ENCODE measurements at regions not wholly inside any gene's neighbourhood (a gene's known extent, or its start where the extent isn't known, plus 50 kb on each side); places are given as distances from the start of the nearest gene placed in this dataset.

DNA sequence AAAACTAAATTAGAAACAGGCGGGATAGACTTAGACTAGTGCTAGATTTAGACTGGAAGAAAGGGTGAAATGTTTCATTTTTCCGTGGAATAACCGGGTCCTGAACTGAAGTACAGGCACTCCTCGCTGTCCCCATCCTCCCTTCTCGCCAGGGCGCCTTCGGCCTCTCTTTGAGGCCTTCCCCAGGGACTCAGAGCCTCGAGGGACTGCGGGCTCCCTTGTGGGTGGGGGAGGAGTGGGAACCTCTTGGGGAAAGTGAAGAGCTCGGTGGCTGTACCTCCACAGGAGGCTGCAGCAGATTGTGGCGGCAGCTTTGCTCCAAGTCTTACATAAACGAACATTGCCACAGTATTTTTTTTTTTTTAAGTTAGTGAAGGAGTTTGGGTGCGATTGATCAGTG lies 1988.8 kb upstream of the FLRT2 start:
- Histone ChIP-seq H3K4me3 (replicated peaks; ENCODE audit: low read depth, low read length) (no peak overlapping the region), H3K27me3 (replicated peaks; ENCODE audit: control insufficient read depth, insufficient read depth, low read length) (no peaks in the 10 kb centered on the region), H3K36me3 (ENCODE audit: control insufficient read depth, insufficient read depth, low read length) (no peaks in the 10 kb centered on the region)
- no peak for DNase-seq (ENCODE audit: extremely low read depth, insufficient read length)
- TF ChIP-seq, protein P1, sequence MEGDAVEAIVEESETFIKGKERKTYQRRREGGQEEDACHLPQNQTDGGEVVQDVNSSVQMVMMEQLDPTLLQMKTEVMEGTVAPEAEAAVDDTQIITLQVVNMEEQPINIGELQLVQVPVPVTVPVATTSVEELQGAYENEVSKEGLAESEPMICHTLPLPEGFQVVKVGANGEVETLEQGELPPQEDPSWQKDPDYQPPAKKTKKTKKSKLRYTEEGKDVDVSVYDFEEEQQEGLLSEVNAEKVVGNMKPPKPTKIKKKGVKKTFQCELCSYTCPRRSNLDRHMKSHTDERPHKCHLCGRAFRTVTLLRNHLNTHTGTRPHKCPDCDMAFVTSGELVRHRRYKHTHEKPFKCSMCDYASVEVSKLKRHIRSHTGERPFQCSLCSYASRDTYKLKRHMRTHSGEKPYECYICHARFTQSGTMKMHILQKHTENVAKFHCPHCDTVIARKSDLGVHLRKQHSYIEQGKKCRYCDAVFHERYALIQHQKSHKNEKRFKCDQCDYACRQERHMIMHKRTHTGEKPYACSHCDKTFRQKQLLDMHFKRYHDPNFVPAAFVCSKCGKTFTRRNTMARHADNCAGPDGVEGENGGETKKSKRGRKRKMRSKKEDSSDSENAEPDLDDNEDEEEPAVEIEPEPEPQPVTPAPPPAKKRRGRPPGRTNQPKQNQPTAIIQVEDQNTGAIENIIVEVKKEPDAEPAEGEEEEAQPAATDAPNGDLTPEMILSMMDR (IDR thresholded peaks at IDR 0.05; ENCODE audit: insufficient read depth, low read length, poor library complexity, severe bottlenecking) = no peak

GRCh38 chr14:83548061-83548839 lies 1981.7 kb upstream of the FLRT2 start:
- H3K27me3 ChIP-seq (replicated peaks; ENCODE audit: control insufficient read depth, insufficient read depth, low read length) = no peaks in the 10 kb centered on the region
- no peak for DNase-seq (ENCODE audit: extremely low read depth, insufficient read length)
- no peaks in the 10 kb centered on the region for H3K36me3 ChIP-seq (ENCODE audit: control insufficient read depth, insufficient read depth, low read length)

DNA sequence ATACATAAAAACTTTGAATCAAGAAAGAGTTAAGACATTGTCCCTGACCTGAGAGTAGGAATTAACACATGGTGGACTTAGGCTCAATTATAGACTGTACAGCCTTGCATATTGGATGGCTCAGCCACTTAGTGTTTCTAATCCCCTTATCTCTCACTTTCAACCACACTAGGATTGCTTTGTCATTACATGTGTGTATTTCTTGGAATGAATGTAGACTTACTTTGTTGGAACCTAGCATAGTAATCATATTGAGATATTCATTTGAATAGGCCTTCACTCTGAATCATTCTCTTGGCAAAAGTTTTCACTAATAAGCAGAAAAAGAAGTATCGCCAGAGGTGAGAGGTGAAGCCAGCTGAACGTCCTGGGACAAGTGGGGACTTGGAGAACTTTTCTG lies 1973.9 kb upstream of the FLRT2 start:
- TF ChIP-seq, protein P1 (IDR thresholded peaks at IDR 0.05; ENCODE audit: insufficient read depth, low read length, poor library complexity, severe bottlenecking) = no peak
- Histone ChIP-seq H3K36me3 (ENCODE audit: control insufficient read depth, insufficient read depth, low read length) (no peaks in the 10 kb centered on the region), H3K27me3 (replicated peaks; ENCODE audit: control insufficient read depth, insufficient read depth, low read length) (no peaks in the 10 kb centered on the region), H3K4me3 (replicated peaks; ENCODE audit: low read depth, low read length) (no peak overlapping the region)
- no peak for DNase-seq (ENCODE audit: extremely low read depth, insufficient read length)

More at GRCh38 chr14:83548061-83548839, 1981.7 kb upstream of the FLRT2 start:
- TF ChIP-seq, protein P1 (IDR thresholded peaks at IDR 0.05; ENCODE audit: insufficient read depth, low read length, poor library complexity, severe bottlenecking) = no peak
- no peak overlapping the region for H3K4me3 ChIP-seq (replicated peaks; ENCODE audit: low read depth, low read length)

DNA sequence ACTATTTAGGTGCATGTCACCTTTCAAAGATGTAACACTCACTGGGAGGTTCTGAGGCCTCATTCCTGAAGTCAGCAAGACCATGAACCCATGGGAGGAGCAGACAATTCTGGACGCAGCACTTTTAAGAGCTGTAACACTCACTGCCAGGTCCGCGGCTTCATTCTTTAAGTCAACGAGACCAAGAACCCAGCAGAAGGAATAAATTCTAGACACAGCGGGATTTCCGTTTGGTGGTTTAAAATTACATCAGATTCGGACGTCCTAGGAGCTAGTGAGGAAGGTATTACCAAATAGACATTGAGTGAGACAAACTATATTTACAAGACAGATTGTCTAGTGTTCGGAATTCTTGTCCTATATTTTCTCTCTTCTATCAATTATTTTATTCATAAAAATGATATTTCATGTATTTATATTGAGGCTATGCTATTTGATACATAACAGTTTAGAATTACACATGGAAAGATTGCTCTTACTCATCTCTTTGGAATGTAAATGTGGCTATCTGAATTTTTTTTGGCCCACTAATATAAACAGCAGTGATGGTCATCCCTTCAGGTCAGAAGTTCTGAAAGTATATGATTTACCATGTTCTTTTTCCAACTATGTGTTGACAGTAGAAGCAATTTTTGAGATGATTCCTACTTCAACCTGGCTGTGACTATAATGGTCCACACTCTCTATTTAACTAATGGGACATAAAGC lies 1973.0 kb upstream of the FLRT2 start:
- DNase-seq (ENCODE audit: extremely low read depth, insufficient read length) = no peak
- Histone ChIP-seq H3K36me3 (ENCODE audit: control insufficient read depth, insufficient read depth, low read length) (no peaks in the 10 kb centered on the region), H3K4me3 (replicated peaks; ENCODE audit: low read depth, low read length) (no peak overlapping the region), H3K27me3 (replicated peaks; ENCODE audit: control insufficient read depth, insufficient read depth, low read length) (no peaks in the 10 kb centered on the region)
- TF ChIP-seq, protein P1 (IDR thresholded peaks at IDR 0.05; ENCODE audit: insufficient read depth, low read length, poor library complexity, severe bottlenecking) = no peak

DNA sequence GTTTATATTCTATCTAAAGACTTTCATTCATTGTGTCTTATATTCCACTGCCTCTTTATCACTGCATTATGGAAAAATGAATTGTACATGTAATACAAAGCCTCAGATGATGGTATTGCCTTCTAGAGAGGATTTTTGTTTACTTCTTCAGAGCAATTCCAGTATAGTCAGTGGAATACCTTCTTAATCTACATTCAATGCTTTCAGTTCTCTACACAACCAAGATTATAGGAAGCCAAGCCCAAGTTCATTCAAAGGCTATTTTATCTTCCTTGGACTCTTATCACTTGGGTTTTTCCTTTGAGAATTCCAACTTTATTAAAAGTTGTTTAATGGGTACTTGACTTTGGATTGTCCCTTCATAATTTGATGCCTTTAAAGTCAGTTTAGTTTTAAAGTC lies 1971.0 kb upstream of the FLRT2 start:
- DNase-seq (ENCODE audit: extremely low read depth, insufficient read length) = no peak
- no peak overlapping the region for H3K4me3 ChIP-seq (replicated peaks; ENCODE audit: low read depth, low read length)
- H3K36me3 ChIP-seq (ENCODE audit: control insufficient read depth, insufficient read depth, low read length) = no peaks in the 10 kb centered on the region
- TF ChIP-seq, protein P1 (IDR thresholded peaks at IDR 0.05; ENCODE audit: insufficient read depth, low read length, poor library complexity, severe bottlenecking) = no peak
- H3K27me3 ChIP-seq (replicated peaks; ENCODE audit: control insufficient read depth, insufficient read depth, low read length) = no peaks in the 10 kb centered on the region
